PFSK-1 (cell line): ENCODE measurements at regions not wholly inside any gene's neighbourhood (a gene's known extent, or its start where the extent isn't known, plus 50 kb on each side); places are given as distances from the start of the nearest gene placed in this dataset.

Experiments used
- TAF1 ChIP-seq: IDR thresholded peaks from 2 replicates; pipeline ENCODE4 v1.6.1; 2012; ENCODE audit warnings: low read length, control low read depth, borderline replicate concordance; ENCODE audit not compliant: insufficient read depth
- TF ChIP-seq, protein P1 (sequence below), 2 experiments: IDR thresholded peaks; 2 replicates each; pipeline versions ENCODE4 v1.6.1 to v1.8.0; 2011 to 2012; ENCODE audit warnings: low read depth in 2 of 2, low read length in 2 of 2, control low read depth in 1 of 2, inconsistent platforms in 1 of 2, mild to moderate bottlenecking in 1 of 2, moderate library complexity in 1 of 2; ENCODE audit not compliant: insufficient read depth in 1 of 2

GRCh38 chr4:140240237-140240636 is 86.3 kb upstream of the MAML3 start:
- no peak for TF ChIP-seq TAF1
- TF ChIP-seq, protein P1, sequence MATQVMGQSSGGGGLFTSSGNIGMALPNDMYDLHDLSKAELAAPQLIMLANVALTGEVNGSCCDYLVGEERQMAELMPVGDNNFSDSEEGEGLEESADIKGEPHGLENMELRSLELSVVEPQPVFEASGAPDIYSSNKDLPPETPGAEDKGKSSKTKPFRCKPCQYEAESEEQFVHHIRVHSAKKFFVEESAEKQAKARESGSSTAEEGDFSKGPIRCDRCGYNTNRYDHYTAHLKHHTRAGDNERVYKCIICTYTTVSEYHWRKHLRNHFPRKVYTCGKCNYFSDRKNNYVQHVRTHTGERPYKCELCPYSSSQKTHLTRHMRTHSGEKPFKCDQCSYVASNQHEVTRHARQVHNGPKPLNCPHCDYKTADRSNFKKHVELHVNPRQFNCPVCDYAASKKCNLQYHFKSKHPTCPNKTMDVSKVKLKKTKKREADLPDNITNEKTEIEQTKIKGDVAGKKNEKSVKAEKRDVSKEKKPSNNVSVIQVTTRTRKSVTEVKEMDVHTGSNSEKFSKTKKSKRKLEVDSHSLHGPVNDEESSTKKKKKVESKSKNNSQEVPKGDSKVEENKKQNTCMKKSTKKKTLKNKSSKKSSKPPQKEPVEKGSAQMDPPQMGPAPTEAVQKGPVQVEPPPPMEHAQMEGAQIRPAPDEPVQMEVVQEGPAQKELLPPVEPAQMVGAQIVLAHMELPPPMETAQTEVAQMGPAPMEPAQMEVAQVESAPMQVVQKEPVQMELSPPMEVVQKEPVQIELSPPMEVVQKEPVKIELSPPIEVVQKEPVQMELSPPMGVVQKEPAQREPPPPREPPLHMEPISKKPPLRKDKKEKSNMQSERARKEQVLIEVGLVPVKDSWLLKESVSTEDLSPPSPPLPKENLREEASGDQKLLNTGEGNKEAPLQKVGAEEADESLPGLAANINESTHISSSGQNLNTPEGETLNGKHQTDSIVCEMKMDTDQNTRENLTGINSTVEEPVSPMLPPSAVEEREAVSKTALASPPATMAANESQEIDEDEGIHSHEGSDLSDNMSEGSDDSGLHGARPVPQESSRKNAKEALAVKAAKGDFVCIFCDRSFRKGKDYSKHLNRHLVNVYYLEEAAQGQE (IDR thresholded peaks at IDR 0.05; ENCODE audit: insufficient read depth in 1 of 2, low read depth in 2 of 2, low read length in 2 of 2) = no peak
